HEK293T (cell line): ENCODE measurements at regions not wholly inside any gene's neighbourhood (a gene's known extent, or its start where the extent isn't known, plus 50 kb on each side); places are given as distances from the start of the nearest gene placed in this dataset.

Source experiments
- FOXM1 ChIP-seq: fragments of 450-650 bp; IDR thresholded peaks from 2 replicates; pipeline ENCODE4 v1.6.1; 2017; ENCODE audit warnings: mild to moderate bottlenecking, borderline replicate concordance
- SP1 ChIP-seq: fragments of 450-650 bp; IDR thresholded peaks from 2 replicates; pipeline ENCODE4 v1.6.1; 2017

DNA sequence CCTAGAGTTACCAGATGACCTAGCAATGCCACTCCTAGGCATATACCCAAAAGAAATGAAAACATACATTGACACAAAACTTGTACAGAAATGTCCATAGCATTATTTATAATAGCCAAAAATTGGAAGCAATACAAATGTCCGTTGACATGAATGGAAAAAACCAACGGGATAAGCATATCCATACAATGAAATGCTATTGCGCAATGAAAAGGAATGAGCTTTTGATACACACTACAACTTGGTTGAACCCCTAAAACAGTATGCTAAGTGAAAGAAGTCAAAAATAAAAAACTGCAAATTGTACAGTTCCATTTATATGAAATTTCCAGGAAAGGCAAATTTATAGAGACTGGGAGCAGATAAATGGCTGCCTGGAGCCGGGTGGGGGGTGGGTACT is 90.6 kb upstream of the G2E3 start:
- TF ChIP-seq SP1 = no peak
- no peak for TF ChIP-seq FOXM1
